ENCODE measurements at regions not wholly inside any gene's neighbourhood (a gene's known extent, or its start where the extent isn't known, plus 50 kb on each side); places are given as distances from the start of the nearest gene placed in this dataset.

- Mint-ChIP-seq H3K9me3 (no peaks in the 10 kb centered on the region), H3K4me3 (no peak overlapping the region), H3K4me1 (ENCODE audit: low read depth) (no peaks in the 10 kb centered on the region)
These were observed 52.8 kb upstream of the VWDE start for GRCh38 chr7:12456506-12456905.

GRCh38 chr7:12458520-12459131 is 55.0 kb upstream of the VWDE start:
- DNase-seq (peak in 1 of 2 donors; percentile 15), ATAC-seq (replicated peaks in 1 of 2) (peak; percentile 65 to 82)
- no peak overlapping the region for H3K27ac Mint-ChIP-seq
- no peak overlapping the region for H3K4me3 Mint-ChIP-seq
- no peaks in the 10 kb centered on the region for H3K36me3 Mint-ChIP-seq (ENCODE audit: insufficient read depth in 2 of 2)
- H3K9me3 Mint-ChIP-seq, result no peaks in the 10 kb centered on the region
- H3K4me1 Mint-ChIP-seq (ENCODE audit: low read depth), result no peaks in the 10 kb centered on the region
- peaks cover 10% of the 10 kb centered on the region for H3K27me3 Mint-ChIP-seq (ENCODE audit: low read depth)

More at GRCh38 chr7:12456506-12456905, 52.8 kb upstream of the VWDE start:
- no peak for ATAC-seq (replicated peaks in 1 of 2)
- H3K27me3 Mint-ChIP-seq (ENCODE audit: low read depth), result peaks cover 10% of the 10 kb centered on the region
- no peaks in the 10 kb centered on the region for H3K36me3 Mint-ChIP-seq (ENCODE audit: insufficient read depth in 2 of 2)
- H3K27ac Mint-ChIP-seq, result no peak overlapping the region
- DNase-seq, result no peak

- Mint-ChIP-seq H3K27ac (no peak overlapping the region), H3K9me3 (no peaks in the 10 kb centered on the region), H3K36me3 (ENCODE audit: insufficient read depth in 2 of 2) (no peaks in the 10 kb centered on the region), H3K27me3 (ENCODE audit: low read depth) (no peaks in the 10 kb centered on the region), H3K4me1 (ENCODE audit: low read depth) (no peaks in the 10 kb centered on the region), H3K4me3 (no peak overlapping the region)
- DNase-seq (no peak), ATAC-seq (replicated peaks in 1 of 2) (no peak)
These were observed 64.2 kb upstream of the VWDE start for GRCh38 chr7:12467837-12468236.

- DNase-seq, result no peak
- no peak overlapping the region for H3K4me3 Mint-ChIP-seq
These were observed 65.9 kb upstream of the VWDE start for GRCh38 chr7:12469568-12469967.

GRCh38 chr7:12470930-12471329 is 67.3 kb upstream of the VWDE start:
- no peaks in the 10 kb centered on the region for H3K4me1 Mint-ChIP-seq (ENCODE audit: low read depth)
- no peaks in the 10 kb centered on the region for H3K27me3 Mint-ChIP-seq (ENCODE audit: low read depth)
- no peaks in the 10 kb centered on the region for H3K36me3 Mint-ChIP-seq (ENCODE audit: insufficient read depth in 2 of 2)
- no peak for ATAC-seq (replicated peaks in 1 of 2)
- H3K27ac Mint-ChIP-seq, result no peak overlapping the region
- no peak overlapping the region for H3K4me3 Mint-ChIP-seq
- no peak for DNase-seq
- H3K9me3 Mint-ChIP-seq, result no peaks in the 10 kb centered on the region

More at GRCh38 chr7:12469568-12469967, 65.9 kb upstream of the VWDE start:
- Mint-ChIP-seq H3K4me1 (ENCODE audit: low read depth) (no peaks in the 10 kb centered on the region), H3K36me3 (ENCODE audit: insufficient read depth in 2 of 2) (no peaks in the 10 kb centered on the region), H3K27ac (no peak overlapping the region), H3K27me3 (ENCODE audit: low read depth) (no peaks in the 10 kb centered on the region), H3K9me3 (no peaks in the 10 kb centered on the region)
- no peak for ATAC-seq (replicated peaks in 1 of 2)

- no peak overlapping the region for H3K27ac Mint-ChIP-seq
- no peaks in the 10 kb centered on the region for H3K27me3 Mint-ChIP-seq (ENCODE audit: low read depth)
- ATAC-seq (replicated peaks in 1 of 2) (no peak), DNase-seq (no peak)
- no peaks in the 10 kb centered on the region for H3K36me3 Mint-ChIP-seq (ENCODE audit: insufficient read depth in 2 of 2)
- H3K4me1 Mint-ChIP-seq (ENCODE audit: low read depth), result no peaks in the 10 kb centered on the region
- H3K4me3 Mint-ChIP-seq, result no peak overlapping the region
- no peaks in the 10 kb centered on the region for H3K9me3 Mint-ChIP-seq
These were observed 70.4 kb upstream of the VWDE start for GRCh38 chr7:12474035-12474434.

GRCh38 chr7:12475362-12476063 is 71.8 kb upstream of the VWDE start:
- no peaks in the 10 kb centered on the region for H3K4me1 Mint-ChIP-seq (ENCODE audit: low read depth)
- no peak for ATAC-seq (replicated peaks in 1 of 2)
- no peaks in the 10 kb centered on the region for H3K9me3 Mint-ChIP-seq
- H3K4me3 Mint-ChIP-seq, result no peak overlapping the region
- no peaks in the 10 kb centered on the region for H3K36me3 Mint-ChIP-seq (ENCODE audit: insufficient read depth in 2 of 2)
- no peak overlapping the region for H3K27ac Mint-ChIP-seq
- no peak for DNase-seq
- no peaks in the 10 kb centered on the region for H3K27me3 Mint-ChIP-seq (ENCODE audit: low read depth)

- Mint-ChIP-seq H3K27ac (peak overlapping the region; percentile 40), H3K4me3 (no peak overlapping the region), H3K36me3 (ENCODE audit: insufficient read depth in 2 of 2) (no peaks in the 10 kb centered on the region), H3K9me3 (no peaks in the 10 kb centered on the region), H3K4me1 (ENCODE audit: low read depth) (peaks cover 12% of the 10 kb centered on the region), H3K27me3 (ENCODE audit: low read depth) (no peaks in the 10 kb centered on the region)
- DNase-seq, result no peak
- ATAC-seq (replicated peaks in 1 of 2), result peak; percentile 66 to 83
These were observed 74.0 kb upstream of the VWDE start for GRCh38 chr7:12477620-12478019.

GRCh38 chr7:12481722-12482121 is 78.1 kb upstream of the VWDE start:
- ATAC-seq (replicated peaks in 1 of 2), result peak; percentile 37 to 69
- H3K4me1 Mint-ChIP-seq (ENCODE audit: low read depth), result peaks cover 12% of the 10 kb centered on the region
- no peaks in the 10 kb centered on the region for H3K36me3 Mint-ChIP-seq (ENCODE audit: insufficient read depth in 2 of 2)
- H3K9me3 Mint-ChIP-seq, result no peaks in the 10 kb centered on the region
- peak overlapping the region; percentile 44 to 57 for H3K4me3 Mint-ChIP-seq
- no peak for DNase-seq
- no peak overlapping the region for H3K27ac Mint-ChIP-seq
- H3K27me3 Mint-ChIP-seq (ENCODE audit: low read depth), result no peaks in the 10 kb centered on the region

GRCh38 chr7:12485845-12486244 is 82.2 kb upstream of the VWDE start:
- no peaks in the 10 kb centered on the region for H3K9me3 Mint-ChIP-seq

GRCh38 chr7:12488341-12488740 is 82.2 kb upstream of the SCIN start:
- DNase-seq (no peak), ATAC-seq (replicated peaks in 1 of 2) (no peak)
- H3K27me3 Mint-ChIP-seq (ENCODE audit: low read depth), result peaks cover 8% of the 10 kb centered on the region
- H3K36me3 Mint-ChIP-seq (ENCODE audit: insufficient read depth in 2 of 2), result no peaks in the 10 kb centered on the region
- no peak overlapping the region for H3K4me3 Mint-ChIP-seq
- H3K9me3 Mint-ChIP-seq, result no peaks in the 10 kb centered on the region
- no peaks in the 10 kb centered on the region for H3K4me1 Mint-ChIP-seq (ENCODE audit: low read depth)
- H3K27ac Mint-ChIP-seq, result no peak overlapping the region

More at GRCh38 chr7:12485845-12486244, 82.2 kb upstream of the VWDE start:
- Mint-ChIP-seq H3K4me3 (no peak overlapping the region), H3K27me3 (ENCODE audit: low read depth) (peaks cover 8% of the 10 kb centered on the region), H3K36me3 (ENCODE audit: insufficient read depth in 2 of 2) (no peaks in the 10 kb centered on the region), H3K4me1 (ENCODE audit: low read depth) (peaks cover 12% of the 10 kb centered on the region), H3K27ac (no peak overlapping the region)
- DNase-seq, result no peak
- no peak for ATAC-seq (replicated peaks in 1 of 2)

GRCh38 chr7:12490107-12490688 is 80.3 kb upstream of the SCIN start:
- Mint-ChIP-seq H3K27ac (no peak overlapping the region), H3K27me3 (ENCODE audit: low read depth) (peaks cover 15% of the 10 kb centered on the region), H3K9me3 (no peaks in the 10 kb centered on the region), H3K4me1 (ENCODE audit: low read depth) (no peaks in the 10 kb centered on the region), H3K36me3 (ENCODE audit: insufficient read depth in 2 of 2) (no peaks in the 10 kb centered on the region), H3K4me3 (no peak overlapping the region)
- DNase-seq (no peak), ATAC-seq (replicated peaks in 1 of 2) (peak; percentile 22 to 35)

GRCh38 chr7:12490940-12491339 is 79.6 kb upstream of the SCIN start:
- DNase-seq, result no peak
- H3K27me3 Mint-ChIP-seq (ENCODE audit: low read depth), result peaks cover 15% of the 10 kb centered on the region
- H3K27ac Mint-ChIP-seq, result no peak overlapping the region
- no peaks in the 10 kb centered on the region for H3K36me3 Mint-ChIP-seq (ENCODE audit: insufficient read depth in 2 of 2)
- no peaks in the 10 kb centered on the region for H3K9me3 Mint-ChIP-seq
- no peaks in the 10 kb centered on the region for H3K4me1 Mint-ChIP-seq (ENCODE audit: low read depth)
- no peak for ATAC-seq (replicated peaks in 1 of 2)
- no peak overlapping the region for H3K4me3 Mint-ChIP-seq
